ENCODE measurements at regions not wholly inside any gene's neighbourhood (a gene's known extent, or its start where the extent isn't known, plus 50 kb on each side); places are given as distances from the start of the nearest gene placed in this dataset.
A peak's percentile ranks its signal among the peaks of the same experiment; 100 is the strongest.
"Not testable (repeated sequence)": the region's sequence is repeated elsewhere in the genome, so short reads cannot be mapped to it uniquely, and the experiment has no call there.

- Mint-ChIP-seq H3K9me3 (peaks cover 67% of the 10 kb centered on the region), H3K27ac (no peak overlapping the region), H3K4me1 (no peaks in the 10 kb centered on the region), H3K36me3 (peaks cover 14% of the 10 kb centered on the region), H3K4me3 (no peak overlapping the region), H3K27me3 (ENCODE audit: low read depth) (no peaks in the 10 kb centered on the region)
- no peak for TF ChIP-seq CTCF (IDR thresholded peaks at IDR 0.05; ENCODE audit: unreplicated experiment)
- peak; percentile 54 to 62 for DNase-seq (ENCODE audit: low spot score in 2 of 2, unreplicated experiment in 2 of 2)
These were observed 1383.5 kb upstream of the DEFB115 start for GRCh38 chr20:29873946-29874345.

- TF ChIP-seq CTCF (IDR thresholded peaks at IDR 0.05; ENCODE audit: unreplicated experiment), result no peak
- H3K4me3 Mint-ChIP-seq, result no peak overlapping the region
- H3K9me3 Mint-ChIP-seq, result peaks cover 63% of the 10 kb centered on the region
- peaks cover 16% of the 10 kb centered on the region for H3K36me3 Mint-ChIP-seq
- H3K27me3 Mint-ChIP-seq (ENCODE audit: low read depth), result no peaks in the 10 kb centered on the region
- H3K4me1 Mint-ChIP-seq, result no peaks in the 10 kb centered on the region
- no peak for DNase-seq (ENCODE audit: low spot score in 2 of 2, unreplicated experiment in 2 of 2)
- no peak overlapping the region for H3K27ac Mint-ChIP-seq
These were observed 1382.8 kb upstream of the DEFB115 start for GRCh38 chr20:29874476-29875202.

GRCh38 chr20:29875321-29876083 lies 1382.0 kb upstream of the DEFB115 start:
- not testable (repeated sequence) for H3K4me3 Mint-ChIP-seq
- DNase-seq (ENCODE audit: low spot score in 2 of 2, unreplicated experiment in 2 of 2), result peak in 1 of 2 experiments; percentile 36
- H3K9me3 Mint-ChIP-seq, result peaks cover 58% of the 10 kb centered on the region

GRCh38 chr20:29876084-29876910 lies 1381.2 kb upstream of the DEFB115 start:
- Mint-ChIP-seq H3K9me3 (peaks cover 58% of the 10 kb centered on the region), H3K36me3 (peaks cover 16% of the 10 kb centered on the region)
- H3K4me3 Mint-ChIP-seq; H3K27me3 Mint-ChIP-seq (ENCODE audit: low read depth); H3K4me1 Mint-ChIP-seq; H3K27ac Mint-ChIP-seq: not testable (repeated sequence)
- DNase-seq (ENCODE audit: low spot score in 2 of 2, unreplicated experiment in 2 of 2), result peak in 1 of 2 experiments; percentile 37

More at GRCh38 chr20:29875321-29876083, 1382.0 kb upstream of the DEFB115 start:
- not testable (repeated sequence) for H3K27ac Mint-ChIP-seq; H3K27me3 Mint-ChIP-seq (ENCODE audit: low read depth); H3K4me1 Mint-ChIP-seq
- H3K36me3 Mint-ChIP-seq, result peaks cover 16% of the 10 kb centered on the region

- H3K4me3 Mint-ChIP-seq, result no peak overlapping the region
- peaks cover 16% of the 10 kb centered on the region for H3K36me3 Mint-ChIP-seq
- no peaks in the 10 kb centered on the region for H3K4me1 Mint-ChIP-seq
- peaks cover 54% of the 10 kb centered on the region for H3K9me3 Mint-ChIP-seq
- no peaks in the 10 kb centered on the region for H3K27me3 Mint-ChIP-seq (ENCODE audit: low read depth)
- no peak for TF ChIP-seq CTCF (IDR thresholded peaks at IDR 0.05; ENCODE audit: unreplicated experiment)
- no peak overlapping the region for H3K27ac Mint-ChIP-seq
- peak in 1 of 2 experiments; percentile 38 for DNase-seq (ENCODE audit: low spot score in 2 of 2, unreplicated experiment in 2 of 2)
These were observed 1380.6 kb upstream of the DEFB115 start for GRCh38 chr20:29876911-29877285.

- H3K4me3 Mint-ChIP-seq; H3K27ac Mint-ChIP-seq; H3K27me3 Mint-ChIP-seq (ENCODE audit: low read depth); DNase-seq (ENCODE audit: low spot score in 2 of 2, unreplicated experiment in 2 of 2); H3K4me1 Mint-ChIP-seq: not testable (repeated sequence)
- Mint-ChIP-seq H3K9me3 (peaks cover 59% of the 10 kb centered on the region), H3K36me3 (peaks cover 18% of the 10 kb centered on the region)
These were observed 1379.8 kb upstream of the DEFB115 start for GRCh38 chr20:29877411-29878280.
